ENCODE measurements at regions not wholly inside any gene's neighbourhood (a gene's known extent, or its start where the extent isn't known, plus 50 kb on each side); places are given as distances from the start of the nearest gene placed in this dataset.
"Not testable (repeated sequence)": the region's sequence is repeated elsewhere in the genome, so short reads cannot be mapped to it uniquely, and the experiment has no call there.

DNA sequence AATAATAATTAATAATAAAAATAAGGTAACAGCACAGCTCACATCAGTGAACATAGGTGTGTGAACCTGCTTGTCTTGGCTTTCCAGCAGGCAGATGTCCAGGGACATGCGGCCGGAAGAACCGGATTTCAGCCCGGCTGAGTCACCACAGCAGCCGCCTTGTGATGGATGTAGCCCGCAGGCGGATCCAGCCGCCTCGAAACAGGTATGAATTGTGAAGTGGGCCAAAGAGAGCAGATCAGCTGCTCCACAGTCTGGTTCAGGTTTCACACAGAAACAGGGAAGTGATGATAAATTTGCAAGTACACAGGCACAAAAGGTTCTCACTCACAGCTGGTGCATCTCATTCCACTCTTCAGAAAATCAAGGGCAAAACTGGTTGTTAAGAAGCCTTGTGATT is 55.1 kb downstream of the ID4 start:
- DNase-seq = no peak

DNA sequence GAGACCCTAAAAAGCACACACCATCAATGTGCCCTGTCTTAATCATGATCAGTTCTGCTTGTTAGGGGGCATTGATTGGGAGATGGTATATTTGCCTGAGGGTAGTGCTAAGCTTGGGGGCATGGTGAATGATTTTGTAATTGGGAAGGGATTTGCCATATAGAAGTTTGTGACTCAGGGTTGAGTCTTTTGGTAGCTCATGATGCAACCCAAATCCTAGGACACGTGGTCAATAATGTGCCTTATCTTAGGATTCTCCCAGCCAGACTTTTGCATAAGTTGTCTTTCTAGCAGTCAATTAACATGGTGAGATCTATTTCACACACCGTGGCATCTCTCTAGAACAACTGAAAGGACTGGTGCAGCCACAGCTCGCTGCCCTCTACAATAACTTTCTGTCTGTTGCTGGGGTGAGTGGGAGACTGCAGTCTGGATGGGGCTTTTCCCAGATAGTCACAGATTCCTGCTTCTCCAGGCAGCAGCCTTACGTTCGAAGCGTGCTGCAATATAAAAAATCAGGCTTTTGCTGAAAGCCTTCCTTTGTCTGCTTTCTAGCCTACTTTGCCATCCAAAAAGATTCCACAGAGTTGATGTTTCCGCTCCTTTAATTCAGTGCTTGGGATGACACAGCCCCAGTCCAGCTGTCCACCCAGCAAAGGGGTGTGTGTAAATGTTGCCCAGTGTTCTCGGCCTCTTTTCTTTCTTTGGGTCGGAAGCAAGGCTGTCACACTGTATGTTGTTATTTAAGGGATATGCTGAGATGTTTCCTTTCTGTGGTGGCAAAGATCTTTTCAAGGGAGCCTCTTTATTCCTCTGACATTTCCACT is 58.9 kb downstream of the ID4 start:
- no peak for DNase-seq

DNA sequence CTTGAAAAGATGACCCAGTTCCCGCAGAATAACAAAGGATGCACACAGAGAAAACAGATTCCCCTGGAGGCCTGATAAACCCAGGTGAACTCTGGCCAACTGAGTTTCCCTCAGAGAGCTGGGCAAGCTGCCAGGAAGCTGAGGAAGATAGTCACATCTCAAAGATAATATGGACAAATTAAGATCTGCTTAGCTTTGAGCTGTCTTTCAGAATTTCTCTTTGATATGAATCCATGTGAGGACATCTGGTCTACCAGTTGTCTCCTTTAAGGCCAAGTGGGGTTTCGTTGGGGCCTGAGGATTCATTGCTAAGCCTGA is 59.5 kb downstream of the ID4 start:
- DNase-seq = no peak

DNA sequence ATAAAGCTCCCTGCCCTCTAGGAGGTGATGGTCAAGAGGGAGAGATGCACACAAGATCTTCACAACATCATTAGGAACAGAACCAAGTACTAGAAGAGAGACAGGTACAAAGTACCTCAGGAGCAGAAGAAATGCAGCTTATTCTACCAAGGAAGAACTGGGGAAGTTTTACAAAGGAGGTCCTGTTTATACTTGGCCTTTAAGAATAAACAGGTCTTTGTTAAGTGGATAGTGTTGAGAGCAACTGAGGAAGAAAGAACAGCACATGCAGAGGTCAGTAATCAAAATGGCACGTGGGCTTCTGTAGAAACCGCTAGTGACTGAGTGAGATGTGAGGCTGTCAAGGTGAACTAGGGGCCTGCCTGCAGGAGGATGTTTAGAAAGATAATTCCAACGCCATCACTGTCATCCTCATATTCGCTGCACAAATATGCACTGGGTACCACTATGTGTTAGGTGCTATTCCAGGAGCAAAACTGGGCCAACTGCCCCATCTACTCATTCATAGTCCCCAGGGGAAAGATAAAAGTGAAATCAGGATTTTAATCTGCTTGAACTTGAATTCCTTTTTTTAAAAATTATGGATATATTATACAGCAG is 61.1 kb downstream of the ID4 start:
- DNase-seq = no peak

DNA sequence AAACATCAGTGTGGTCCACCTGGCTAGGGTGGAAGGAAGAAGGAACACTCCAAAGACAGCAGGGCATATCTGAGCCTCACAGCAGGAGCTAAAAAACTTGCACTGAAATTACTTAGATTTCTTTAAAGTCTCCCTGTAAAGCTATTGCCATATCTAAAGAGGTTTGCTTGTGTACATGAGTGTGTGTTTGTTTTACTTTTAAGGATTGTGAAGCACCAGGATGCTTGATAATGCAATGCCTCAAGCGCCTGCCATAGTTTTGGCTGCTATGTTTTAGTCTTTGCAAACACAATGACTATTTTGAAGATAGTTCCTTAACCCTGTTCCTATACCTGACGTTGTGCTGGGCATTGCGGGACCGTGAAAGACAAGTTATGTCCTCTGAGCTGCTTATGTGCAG is 65.0 kb downstream of the ID4 start:
- DNase-seq = no peak

DNA sequence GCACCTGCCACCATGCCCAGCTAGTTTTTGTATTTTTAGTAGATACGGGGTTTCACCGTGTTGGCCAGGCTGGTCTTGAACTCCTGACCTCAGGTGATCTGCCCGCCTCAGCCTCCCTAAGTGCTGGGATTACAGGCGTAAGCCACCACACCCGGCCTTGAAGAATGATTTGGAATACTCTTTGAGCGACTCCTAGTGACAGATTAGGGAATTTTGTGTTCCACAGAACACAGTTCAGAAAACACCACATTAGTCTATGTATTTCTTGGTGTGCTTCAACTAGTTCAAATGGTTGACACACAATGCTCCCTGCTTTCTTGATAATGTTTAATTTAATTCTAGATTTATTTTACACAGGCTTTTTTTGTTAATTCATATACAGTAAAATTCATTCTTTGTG is 67.2 kb downstream of the ID4 start:
- DNase-seq = not testable (repeated sequence)

DNA sequence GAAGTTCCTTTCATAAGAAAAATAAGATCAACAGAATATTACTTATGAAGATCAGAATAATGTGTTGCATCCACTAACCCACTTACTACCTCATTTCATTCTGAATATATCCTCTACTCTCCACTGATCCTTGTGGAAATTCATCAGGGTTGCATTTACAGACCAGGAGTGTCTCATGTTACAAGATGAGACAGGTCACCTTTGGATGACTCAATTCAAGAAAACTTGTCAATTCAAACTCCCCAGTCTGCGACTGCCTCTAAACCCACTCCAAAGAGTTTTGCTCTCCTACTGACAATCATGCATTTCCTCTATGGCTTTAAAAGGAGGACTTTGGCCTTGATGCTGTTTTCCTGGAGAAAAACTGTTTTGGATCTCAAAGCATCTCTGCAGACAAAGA is 68.4 kb downstream of the ID4 start:
- no peak for DNase-seq

DNA sequence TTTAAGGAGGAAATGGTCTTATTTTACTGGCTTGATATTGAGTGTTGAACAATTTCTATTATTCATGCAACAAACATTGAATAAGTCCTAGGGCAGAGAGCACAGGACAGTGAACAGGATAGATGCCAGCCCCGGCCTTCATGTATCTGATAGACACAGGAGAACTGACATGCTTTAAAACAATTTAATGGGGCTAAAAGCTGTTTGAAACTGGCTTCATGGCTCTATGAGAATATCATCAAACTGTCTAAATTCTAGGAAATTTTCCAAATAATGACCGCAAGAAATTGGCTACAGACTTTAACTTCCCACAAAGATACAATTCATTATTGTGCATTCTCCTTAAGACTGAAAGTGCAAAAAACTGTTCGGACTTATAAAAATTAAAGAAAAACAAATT is 69.0 kb downstream of the ID4 start:
- no peak for DNase-seq

DNA sequence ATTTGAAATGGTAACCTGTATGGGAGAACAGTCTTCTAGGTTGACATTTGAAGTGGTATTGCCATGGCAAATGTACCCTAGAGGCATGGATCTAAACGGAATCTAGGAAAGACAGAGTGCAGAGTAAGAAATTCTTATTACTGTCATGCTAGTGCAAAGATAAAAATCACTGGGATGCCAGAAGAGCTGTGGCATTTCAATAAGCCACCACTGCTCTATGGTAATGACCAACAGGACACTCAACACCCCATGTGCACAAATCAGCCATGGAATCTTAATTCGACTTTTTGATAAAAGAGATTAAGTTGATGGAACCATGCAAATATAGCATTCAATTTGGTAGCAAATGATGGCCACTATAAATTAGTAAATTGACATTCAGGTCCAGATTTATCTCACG is 74.1 kb downstream of the ID4 start:
- DNase-seq = no peak

DNA sequence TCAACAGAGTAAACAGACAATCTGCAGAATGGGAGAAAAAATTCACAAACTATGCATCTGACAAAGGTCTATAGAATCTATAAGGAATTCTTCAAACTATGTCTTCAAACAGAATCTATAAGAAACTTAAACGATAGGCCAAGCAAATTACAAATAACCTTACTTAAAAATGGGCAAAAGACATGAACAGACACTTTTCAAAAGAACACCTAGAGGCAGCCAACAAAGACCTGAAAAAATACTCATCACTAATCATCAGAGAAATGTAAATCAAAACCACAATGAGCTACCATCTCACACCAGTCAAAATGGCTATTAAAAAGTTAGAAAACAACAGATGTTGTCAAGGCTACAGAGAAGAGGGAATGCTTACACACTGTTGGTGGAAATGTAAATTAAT is 81.3 kb downstream of the ID4 start:
- no peak for DNase-seq

DNA sequence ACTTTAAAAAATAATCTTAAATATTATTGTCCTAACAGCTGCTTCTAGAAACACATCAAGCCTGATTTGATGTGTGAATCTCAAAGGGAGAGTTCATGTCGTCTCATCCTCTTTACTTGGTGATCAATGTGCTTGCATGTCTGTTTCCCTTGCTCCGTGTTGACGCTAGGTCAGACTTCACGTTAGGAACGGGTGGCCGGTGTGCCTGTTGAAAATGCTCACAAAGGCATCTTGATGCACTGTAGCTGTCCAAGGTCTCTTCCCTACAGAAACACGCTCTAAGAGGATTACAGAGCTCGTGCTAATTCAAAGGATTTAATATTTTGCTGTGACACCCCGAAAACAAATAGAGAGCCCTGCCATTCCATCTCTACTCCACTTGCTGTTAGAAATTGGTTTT is 84.6 kb downstream of the ID4 start:
- no peak for DNase-seq

DNA sequence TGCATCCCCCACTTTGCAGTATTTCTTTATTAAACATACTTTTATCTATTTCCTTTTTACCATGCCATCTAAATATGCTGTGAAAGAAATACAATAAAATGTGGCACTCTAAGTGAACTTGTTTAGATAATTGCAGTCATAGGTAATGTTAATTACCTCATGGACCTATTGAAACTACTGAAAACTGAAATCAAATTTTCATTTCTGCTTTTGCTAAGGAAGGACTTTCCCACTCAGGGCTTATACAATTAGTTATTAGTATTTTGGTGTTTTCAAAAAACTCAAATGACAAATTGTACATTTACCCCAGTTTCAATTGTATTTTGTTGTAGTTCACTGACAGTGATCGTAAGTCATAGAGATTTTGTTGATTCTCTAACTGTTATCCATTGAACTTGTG is 88.4 kb downstream of the ID4 start:
- no peak for DNase-seq

DNA sequence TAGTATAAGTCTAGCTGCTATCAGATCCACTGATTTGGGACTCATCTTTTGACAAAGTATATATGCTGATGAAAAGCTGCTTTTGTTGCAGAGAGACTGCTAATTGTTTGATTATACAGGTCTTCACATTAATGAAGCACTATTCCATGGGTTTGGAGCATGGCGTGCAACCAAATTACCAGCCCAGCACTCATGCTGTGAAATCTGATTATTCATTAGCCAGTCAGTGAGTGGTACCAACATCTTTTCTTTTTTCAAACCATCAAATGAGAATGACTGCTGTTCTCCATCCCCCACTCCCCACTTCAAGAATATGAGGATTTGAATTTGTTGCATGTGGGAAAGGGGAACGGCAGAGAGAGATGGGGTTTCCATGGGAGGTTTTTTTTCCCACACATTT is 91.3 kb downstream of the ID4 start:
- DNase-seq = no peak

DNA sequence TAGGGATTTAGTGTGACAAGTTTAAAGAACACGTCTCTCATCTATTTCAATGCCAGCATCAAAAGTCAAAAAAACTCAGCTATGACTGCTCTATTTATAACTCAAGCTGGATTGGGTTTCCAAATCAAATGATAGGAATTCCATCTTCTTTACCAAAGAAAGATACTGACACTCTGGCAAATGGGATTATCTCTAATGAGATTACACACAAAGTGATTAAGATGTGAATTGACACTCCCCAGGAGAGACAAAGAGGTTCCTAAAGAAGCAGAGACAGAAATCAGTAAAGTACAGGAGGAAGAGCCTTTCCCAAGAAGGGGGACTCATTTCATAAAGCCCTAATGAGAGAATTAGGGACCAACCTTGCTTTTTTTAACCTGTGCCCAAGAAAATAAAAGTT is 92.1 kb downstream of the ID4 start:
- no peak for DNase-seq

DNA sequence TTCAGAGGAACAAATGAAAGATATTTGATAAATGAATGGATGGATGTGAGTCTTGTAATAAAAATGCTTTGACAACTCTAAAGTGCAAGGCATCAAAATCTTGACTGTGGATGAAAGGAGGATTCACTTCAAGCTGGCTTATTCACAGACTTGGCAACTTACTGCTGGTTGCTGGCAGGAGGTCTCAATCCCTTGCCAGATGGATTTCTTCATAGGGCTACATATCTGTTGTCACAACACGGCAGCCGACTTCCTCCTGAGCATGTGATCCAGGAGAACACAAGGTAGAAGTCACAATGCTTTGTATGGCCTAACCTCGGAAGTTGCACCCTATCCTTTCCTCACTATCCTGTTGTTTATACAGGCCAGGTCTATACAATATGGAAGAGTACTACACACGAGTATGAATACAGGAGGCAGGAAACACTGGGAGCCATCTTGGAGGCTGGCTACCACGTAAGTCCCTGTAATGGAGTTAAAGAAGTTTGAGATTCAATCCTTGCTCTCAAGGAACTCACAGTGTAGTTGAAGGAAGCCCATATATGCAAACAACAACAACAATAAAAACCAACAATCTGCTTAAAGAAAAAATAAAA is 97.9 kb downstream of the ID4 start:
- no peak for DNase-seq

DNA sequence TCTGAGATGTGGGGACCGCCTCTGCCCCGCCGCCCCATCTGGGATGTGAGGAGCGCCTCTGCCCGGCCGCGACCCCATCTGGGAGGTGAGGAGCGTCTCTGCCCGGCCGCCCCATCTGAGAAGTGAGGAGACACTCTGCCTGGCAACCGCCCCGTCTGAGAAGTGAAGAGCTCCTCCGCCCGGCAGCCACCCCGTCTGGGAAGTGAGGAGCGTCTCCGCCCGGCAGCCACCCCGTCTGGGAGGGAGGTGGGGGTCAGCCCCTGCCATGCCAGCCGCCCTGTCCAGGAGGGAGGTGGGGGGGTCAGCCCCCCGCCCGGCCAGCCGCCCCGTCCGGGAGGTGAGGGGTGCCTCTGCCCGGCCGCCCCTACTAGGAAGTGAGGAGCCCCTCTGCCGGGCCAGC is 102.2 kb downstream of the ID4 start:
- DNase-seq = not testable (repeated sequence)

DNA sequence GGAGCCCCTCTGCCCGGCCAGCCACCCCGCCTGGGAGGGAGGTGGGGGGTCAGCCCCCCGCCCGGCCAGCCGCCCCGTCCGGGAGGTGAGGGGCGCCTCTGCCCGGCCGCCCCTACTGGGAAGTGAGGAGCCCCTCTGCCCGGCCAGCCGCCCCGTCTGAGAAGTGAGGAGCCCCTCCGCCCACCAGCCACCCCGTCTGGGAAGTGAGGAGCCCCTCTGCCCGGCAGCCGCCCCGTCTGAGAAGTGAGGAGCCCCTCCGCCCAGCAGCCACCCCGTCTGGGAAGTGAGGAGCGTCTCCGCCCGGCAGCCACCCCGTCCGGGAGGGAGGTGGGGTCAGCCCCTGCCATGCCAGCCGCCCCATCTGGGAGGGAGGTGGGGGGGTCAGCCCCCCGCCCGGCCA is 102.8 kb downstream of the ID4 start:
- DNase-seq = not testable (repeated sequence)

DNA sequence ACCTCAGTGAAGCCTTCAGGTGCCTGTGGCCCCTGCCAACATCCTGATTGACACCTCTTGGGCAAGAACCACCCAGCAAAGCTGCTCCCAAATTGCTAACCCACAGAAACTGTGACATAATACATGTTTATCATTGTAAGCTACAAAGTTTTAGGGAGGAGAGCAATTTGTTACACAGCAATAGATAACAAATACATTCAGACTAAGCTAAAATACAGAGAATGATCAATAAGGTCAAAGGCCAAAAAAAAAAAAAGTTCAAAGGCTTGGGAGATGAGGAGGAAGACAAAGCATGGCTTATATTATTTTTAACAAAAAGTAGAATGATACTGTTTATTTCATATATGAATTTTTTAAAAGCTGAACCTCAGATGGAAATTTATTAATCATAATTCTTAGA is 105.9 kb downstream of the ID4 start:
- DNase-seq = no peak

DNA sequence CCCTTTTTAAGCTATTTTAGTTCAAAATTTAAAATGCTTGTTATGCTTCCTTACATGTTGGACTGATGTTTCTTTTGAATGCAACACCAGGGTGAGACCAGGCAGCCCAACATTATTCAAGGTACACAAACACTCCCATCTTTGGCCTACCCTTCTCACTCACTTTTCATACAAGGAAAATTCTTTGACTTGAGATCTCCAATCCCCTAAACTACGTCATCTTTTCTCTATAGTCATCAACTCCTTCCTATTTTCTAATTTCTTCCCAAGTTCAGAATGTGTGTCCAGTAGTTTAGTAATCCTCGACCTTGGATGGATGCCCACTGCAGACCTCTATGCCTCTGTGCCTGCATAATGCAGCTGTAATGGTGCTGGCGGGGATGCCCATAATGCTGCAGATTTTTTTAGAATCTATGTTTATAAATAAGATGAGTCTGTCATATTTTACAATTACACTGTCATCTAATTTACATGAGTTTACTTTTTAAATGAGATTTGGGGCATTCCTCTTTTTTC is 108.7 kb downstream of the ID4 start:
- DNase-seq = no peak

DNA sequence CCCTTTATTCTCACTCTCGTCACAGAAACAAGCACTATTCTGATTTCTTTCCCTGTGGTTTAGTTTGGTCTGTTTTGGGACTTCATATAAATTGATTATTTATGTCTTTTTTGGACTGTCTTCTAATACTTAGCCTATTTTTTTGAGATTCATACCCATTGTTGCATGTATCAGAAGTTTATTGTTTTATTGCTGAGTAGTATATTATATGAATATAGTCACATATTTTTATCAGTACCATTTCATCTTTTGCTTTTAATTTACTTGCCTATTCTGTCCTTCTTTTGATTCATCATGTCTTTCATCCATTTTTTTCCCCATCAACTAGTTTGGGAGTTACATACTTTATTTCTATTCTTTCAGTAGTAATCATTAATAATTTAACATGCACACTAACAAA is 112.0 kb downstream of the ID4 start:
- DNase-seq = no peak

DNA sequence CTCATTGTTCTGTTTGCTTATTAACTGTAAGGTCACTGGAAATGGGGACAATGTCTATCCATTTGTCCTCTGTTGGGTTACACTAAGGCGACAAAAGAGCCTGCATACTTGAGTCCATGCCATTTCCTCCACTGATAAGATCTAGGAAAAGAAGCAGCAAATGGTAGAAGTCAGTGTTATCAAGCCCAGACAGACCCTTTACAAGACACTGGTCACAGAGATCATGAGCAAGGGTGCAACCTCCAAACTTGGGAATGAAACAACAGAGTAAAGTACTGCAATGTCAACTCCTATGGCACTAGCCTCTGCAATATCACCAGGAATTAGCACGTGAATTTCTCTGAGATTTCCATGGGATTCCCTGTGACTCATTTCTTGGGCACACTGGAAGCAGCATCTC is 126.9 kb downstream of the ID4 start:
- DNase-seq = no peak

DNA sequence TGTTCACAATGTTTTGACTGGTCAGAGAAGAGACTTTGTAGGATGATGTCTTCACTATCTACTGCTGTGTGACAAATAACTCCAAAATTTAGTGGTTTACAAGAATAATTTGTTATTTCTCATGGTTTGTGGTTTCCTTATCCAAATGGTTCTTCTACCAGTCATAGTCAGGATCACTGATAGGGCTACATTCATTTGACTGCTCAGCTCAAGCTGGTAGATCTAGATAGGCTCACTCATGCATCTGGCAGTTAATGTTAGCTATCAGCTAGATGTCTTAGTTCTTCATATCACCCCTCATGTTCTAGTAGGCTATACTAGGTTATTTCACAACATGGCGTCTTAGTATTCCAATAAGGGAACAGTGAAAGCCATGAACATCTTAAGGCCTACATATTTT is 131.0 kb downstream of the ID4 start:
- no peak for DNase-seq

DNA sequence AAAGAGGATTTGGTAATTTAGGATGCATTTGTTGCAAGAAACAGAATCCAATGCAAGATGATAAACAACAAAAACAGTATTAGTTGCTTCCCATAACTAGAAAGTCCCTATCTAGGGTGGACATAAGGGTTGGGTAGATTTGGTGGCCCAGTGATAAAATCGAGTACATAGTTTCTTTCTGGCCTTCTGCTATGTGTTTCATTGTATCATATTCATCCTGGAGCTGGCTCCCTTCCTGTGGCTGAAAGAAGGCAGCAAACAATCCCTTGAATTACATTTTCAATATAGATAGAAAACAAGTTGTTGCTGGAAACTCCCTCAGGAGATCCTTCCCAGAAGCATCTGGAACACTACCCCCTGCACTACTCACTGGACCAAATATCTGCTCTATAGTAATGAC is 135.1 kb downstream of the ID4 start:
- no peak for DNase-seq

DNA sequence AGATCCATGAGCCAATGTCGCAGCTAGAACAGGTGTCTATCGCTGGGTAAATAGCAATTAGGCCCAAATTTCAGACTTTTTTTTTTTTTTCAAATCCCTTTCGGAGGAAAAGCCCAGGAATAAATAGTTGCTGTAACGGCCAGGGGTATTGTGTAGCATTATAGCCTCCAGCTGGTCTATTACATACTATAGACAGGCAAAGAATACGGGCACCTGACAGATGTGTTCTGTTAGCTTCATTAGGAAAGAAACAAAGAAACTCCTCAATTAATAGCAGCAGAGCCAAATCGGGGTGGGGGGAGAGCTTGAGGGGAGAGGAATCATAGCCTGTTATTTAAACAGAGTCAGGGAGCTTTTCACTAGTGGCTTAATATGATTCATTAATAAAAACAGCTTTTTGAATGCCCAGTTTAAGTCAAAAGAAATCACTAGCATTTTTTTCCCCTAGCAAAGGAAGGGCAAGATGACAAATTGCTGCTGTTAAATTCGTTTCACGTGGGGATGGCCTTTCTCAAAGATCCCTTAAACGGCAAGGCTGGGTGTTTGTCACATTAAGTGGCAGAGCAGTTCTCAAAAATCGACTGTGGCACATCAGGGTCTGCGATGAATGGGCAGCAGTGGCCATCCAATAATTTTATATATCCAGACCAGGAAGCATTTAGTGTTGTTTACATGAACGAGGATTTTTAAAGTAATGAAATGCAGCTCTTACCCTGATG is 139.4 kb downstream of the ID4 start:
- DNase-seq = no peak
